ENCODE measurements at regions not wholly inside any gene's neighbourhood (a gene's known extent, or its start where the extent isn't known, plus 50 kb on each side); places are given as distances from the start of the nearest gene placed in this dataset.

GRCh38 chr4:10317345-10317744, 139.9 kb downstream of the ZNF518B start:
- no peak overlapping the region for H3K4me3 ChIP-seq
- no peaks in the 10 kb centered on the region for H3K4me1 ChIP-seq
- in situ Hi-C loops (cut with MboI; ENCODE audit: low sequenced_read_pairs) = no loop called here
- H3K27me3 ChIP-seq (ENCODE audit: low read depth) = no peaks in the 10 kb centered on the region
- DNase-seq (ENCODE audit: low spot score in 2 of 2) = no peak
- H3K9me3 ChIP-seq = no peaks in the 10 kb centered on the region
- H3K36me3 ChIP-seq (replicated peaks) = no peaks in the 10 kb centered on the region

GRCh38 chr4:10316851-10317250, 140.4 kb downstream of the ZNF518B start:
- Histone ChIP-seq H3K4me3 (no peak overlapping the region), H3K27me3 (ENCODE audit: low read depth) (no peaks in the 10 kb centered on the region), H3K9me3 (no peaks in the 10 kb centered on the region), H3K4me1 (no peaks in the 10 kb centered on the region), H3K36me3 (replicated peaks) (no peaks in the 10 kb centered on the region)
- no peak for DNase-seq (ENCODE audit: low spot score in 2 of 2)
- in situ Hi-C loops (cut with MboI; ENCODE audit: low sequenced_read_pairs) = no loop called here

GRCh38 chr4:10315638-10316037, 141.6 kb downstream of the ZNF518B start:
- in situ Hi-C loops (cut with MboI; ENCODE audit: low sequenced_read_pairs) = no loop called here
- DNase-seq (ENCODE audit: low spot score in 2 of 2) = no peak
- no peaks in the 10 kb centered on the region for H3K27me3 ChIP-seq (ENCODE audit: low read depth)
- no peak overlapping the region for H3K4me3 ChIP-seq
- no peaks in the 10 kb centered on the region for H3K9me3 ChIP-seq
- H3K36me3 ChIP-seq (replicated peaks) = no peaks in the 10 kb centered on the region
- no peaks in the 10 kb centered on the region for H3K4me1 ChIP-seq

- no peaks in the 10 kb centered on the region for H3K9me3 ChIP-seq
- in situ Hi-C loops (cut with MboI; ENCODE audit: low sequenced_read_pairs) = no loop called here
- DNase-seq (ENCODE audit: low spot score in 2 of 2) = no peak
Measured at GRCh38 chr4:10312568-10312967, 144.7 kb downstream of the ZNF518B start.

GRCh38 chr4:10311939-10312338, 145.3 kb downstream of the ZNF518B start:
- in situ Hi-C loops (cut with MboI; ENCODE audit: low sequenced_read_pairs) = no loop called here
- no peaks in the 10 kb centered on the region for H3K36me3 ChIP-seq (replicated peaks)
- DNase-seq (ENCODE audit: low spot score in 2 of 2) = no peak

More at GRCh38 chr4:10312568-10312967, 144.7 kb downstream of the ZNF518B start:
- no peaks in the 10 kb centered on the region for H3K36me3 ChIP-seq (replicated peaks)
- no peaks in the 10 kb centered on the region for H3K4me1 ChIP-seq
- H3K4me3 ChIP-seq = no peak overlapping the region
- H3K27me3 ChIP-seq (ENCODE audit: low read depth) = no peaks in the 10 kb centered on the region

GRCh38 chr4:10305816-10306215, 151.4 kb downstream of the ZNF518B start:
- no peak overlapping the region for H3K4me3 ChIP-seq
- no peaks in the 10 kb centered on the region for H3K4me1 ChIP-seq
- no peaks in the 10 kb centered on the region for H3K9me3 ChIP-seq
- H3K36me3 ChIP-seq (replicated peaks) = no peaks in the 10 kb centered on the region
- in situ Hi-C loops (cut with MboI; ENCODE audit: low sequenced_read_pairs) = no loop called here
- no peaks in the 10 kb centered on the region for H3K27me3 ChIP-seq (ENCODE audit: low read depth)
- no peak for DNase-seq (ENCODE audit: low spot score in 2 of 2)

More at GRCh38 chr4:10311939-10312338, 145.3 kb downstream of the ZNF518B start:
- Histone ChIP-seq H3K9me3 (no peaks in the 10 kb centered on the region), H3K4me3 (no peak overlapping the region), H3K4me1 (no peaks in the 10 kb centered on the region), H3K27me3 (ENCODE audit: low read depth) (no peaks in the 10 kb centered on the region)

- Histone ChIP-seq H3K9me3 (no peaks in the 10 kb centered on the region), H3K4me3 (no peak overlapping the region), H3K36me3 (replicated peaks) (no peaks in the 10 kb centered on the region), H3K4me1 (no peaks in the 10 kb centered on the region), H3K27me3 (ENCODE audit: low read depth) (no peaks in the 10 kb centered on the region)
- DNase-seq (ENCODE audit: low spot score in 2 of 2) = no peak
- in situ Hi-C loops (cut with MboI; ENCODE audit: low sequenced_read_pairs) = no loop called here
Measured at GRCh38 chr4:10303291-10303690, 153.9 kb downstream of the ZNF518B start.

GRCh38 chr4:10302096-10302495, 155.1 kb downstream of the ZNF518B start:
- in situ Hi-C loops (cut with MboI; ENCODE audit: low sequenced_read_pairs) = no loop called here

GRCh38 chr4:10299601-10300000, 157.6 kb downstream of the ZNF518B start:
- H3K4me3 ChIP-seq = no peak overlapping the region

More at GRCh38 chr4:10302096-10302495, 155.1 kb downstream of the ZNF518B start:
- Histone ChIP-seq H3K4me1 (no peaks in the 10 kb centered on the region), H3K36me3 (replicated peaks) (no peaks in the 10 kb centered on the region), H3K27me3 (ENCODE audit: low read depth) (no peaks in the 10 kb centered on the region), H3K4me3 (no peak overlapping the region), H3K9me3 (no peaks in the 10 kb centered on the region)
- DNase-seq (ENCODE audit: low spot score in 2 of 2) = no peak

GRCh38 chr4:10298681-10299080, 158.5 kb downstream of the ZNF518B start:
- Histone ChIP-seq H3K9me3 (no peaks in the 10 kb centered on the region), H3K27me3 (ENCODE audit: low read depth) (0 out of 2 replicates have a peak, but pooled peaks cover 2% of the 10 kb centered on the region), H3K36me3 (replicated peaks) (no peaks in the 10 kb centered on the region), H3K4me1 (no peaks in the 10 kb centered on the region), H3K4me3 (no peak overlapping the region)
- in situ Hi-C loops (cut with MboI; ENCODE audit: low sequenced_read_pairs) = no loop called here
- no peak for DNase-seq (ENCODE audit: low spot score in 2 of 2)

More at GRCh38 chr4:10299601-10300000, 157.6 kb downstream of the ZNF518B start:
- no peaks in the 10 kb centered on the region for H3K9me3 ChIP-seq
- 0 out of 2 replicates have a peak, but pooled peaks cover 2% of the 10 kb centered on the region for H3K27me3 ChIP-seq (ENCODE audit: low read depth)
- no peaks in the 10 kb centered on the region for H3K36me3 ChIP-seq (replicated peaks)
- in situ Hi-C loops (cut with MboI; ENCODE audit: low sequenced_read_pairs) = no loop called here
- no peak for DNase-seq (ENCODE audit: low spot score in 2 of 2)
- H3K4me1 ChIP-seq = no peaks in the 10 kb centered on the region

- no peaks in the 10 kb centered on the region for H3K4me1 ChIP-seq
- in situ Hi-C loops (cut with MboI; ENCODE audit: low sequenced_read_pairs) = no loop called here
- DNase-seq (ENCODE audit: low spot score in 2 of 2) = peak in 1 of 2 experiments; percentile 3
- no peaks in the 10 kb centered on the region for H3K36me3 ChIP-seq (replicated peaks)
- H3K4me3 ChIP-seq = no peak overlapping the region
- no peaks in the 10 kb centered on the region for H3K9me3 ChIP-seq
- H3K27me3 ChIP-seq (ENCODE audit: low read depth) = 0 out of 2 replicates have a peak, but pooled peaks cover 2% of the 10 kb centered on the region
Measured at GRCh38 chr4:10296730-10297129, 160.5 kb downstream of the ZNF518B start.

- in situ Hi-C loops (cut with MboI; ENCODE audit: low sequenced_read_pairs) = no loop called here
- Histone ChIP-seq H3K27me3 (ENCODE audit: low read depth) (0 out of 2 replicates have a peak, but pooled peaks cover 2% of the 10 kb centered on the region), H3K36me3 (replicated peaks) (no peaks in the 10 kb centered on the region), H3K9me3 (no peaks in the 10 kb centered on the region), H3K4me3 (no peak overlapping the region), H3K4me1 (no peaks in the 10 kb centered on the region)
- no peak for DNase-seq (ENCODE audit: low spot score in 2 of 2)
Measured at GRCh38 chr4:10295301-10295700, 161.9 kb downstream of the ZNF518B start.

GRCh38 chr4:10289538-10289906, 167.7 kb downstream of the ZNF518B start:
- no peak for DNase-seq (ENCODE audit: low spot score in 2 of 2)
- H3K9me3 ChIP-seq = no peaks in the 10 kb centered on the region
- H3K4me1 ChIP-seq = no peaks in the 10 kb centered on the region
- H3K27me3 ChIP-seq (ENCODE audit: low read depth) = no peaks in the 10 kb centered on the region
- no peak overlapping the region for H3K4me3 ChIP-seq
- in situ Hi-C loops (cut with MboI; ENCODE audit: low sequenced_read_pairs) = no loop called here
- no peaks in the 10 kb centered on the region for H3K36me3 ChIP-seq (replicated peaks)

- Histone ChIP-seq H3K9me3 (no peaks in the 10 kb centered on the region), H3K4me3 (no peak overlapping the region), H3K36me3 (replicated peaks) (no peaks in the 10 kb centered on the region), H3K27me3 (ENCODE audit: low read depth) (no peaks in the 10 kb centered on the region), H3K4me1 (no peaks in the 10 kb centered on the region)
- in situ Hi-C loops (cut with MboI; ENCODE audit: low sequenced_read_pairs) = no loop called here
- no peak for DNase-seq (ENCODE audit: low spot score in 2 of 2)
Measured at GRCh38 chr4:10288830-10289537, 168.2 kb downstream of the ZNF518B start.

GRCh38 chr4:10285028-10285427, 168.4 kb upstream of the WDR1 start:
- no peak for DNase-seq (ENCODE audit: low spot score in 2 of 2)
- Histone ChIP-seq H3K9me3 (no peaks in the 10 kb centered on the region), H3K4me3 (no peak overlapping the region), H3K36me3 (replicated peaks) (no peaks in the 10 kb centered on the region), H3K4me1 (no peaks in the 10 kb centered on the region), H3K27me3 (ENCODE audit: low read depth) (no peaks in the 10 kb centered on the region)
- in situ Hi-C loops (cut with MboI; ENCODE audit: low sequenced_read_pairs) = no loop called here

Data from HAP-1 (cell line).